SK-N-SH (cell line): ENCODE measurements at regions not wholly inside any gene's neighbourhood (a gene's known extent, or its start where the extent isn't known, plus 50 kb on each side); places are given as distances from the start of the nearest gene placed in this dataset.

ENCODE experiments used
- CTCF ChIA-PET: fragments of 300-600, 350-600 bp; formaldehyde crosslinking; extraction: SDS; loops from one replicate; lab custom pipeline; 2021; lab: Yijun Ruan, JAX
- POLR2A ChIA-PET: fragments of 350-600 bp; sonication (Branson Sonifier 250); formaldehyde crosslinking; extraction: SDS; loops from one replicate; lab custom pipeline; 2020; ENCODE audit warnings: antibody characterized with exemption, inconsistent platforms; lab: Yijun Ruan, JAX
- DNase-seq: peaks from one replicate; pipeline ENCODE4 v3.0.0; 2012
- H2AFZ ChIP-seq: fragments of 200-600 bp; sonication (generic); 2 replicates; pipeline ENCODE4 v1.8.1; 2016; ENCODE audit warnings: antibody characterized with exemption, mild to moderate bottlenecking, low read depth
- H3F3A ChIP-seq: fragments of 200-600 bp; sonication (generic); replicated peaks from 2 replicates; pipeline ENCODE3; 2016; ENCODE audit warnings: antibody characterized with exemption, mild to moderate bottlenecking; ENCODE audit not compliant: insufficient read depth
- H3K27ac ChIP-seq, 2 experiments: fragments of 200-500 bp in 1 of 2; fragments of 200-600 bp in 1 of 2; sonication (Bioruptor generic) in 1 of 2; sonication (generic), shearing (Covaris generic) in 1 of 2; 2 replicates each; pipeline versions ENCODE4 v1.5.1 to v1.6.1; 2014 to 2016; ENCODE audit warnings: low read depth in 2 of 2, inconsistent platforms in 1 of 2, low read length in 1 of 2, mild to moderate bottlenecking in 1 of 2, mixed read lengths in 1 of 2
- H3K27me3 ChIP-seq: fragments of 200-600 bp; sonication (generic), shearing (Covaris generic); 2 replicates; pipeline ENCODE4 v1.6.1; 2016; ENCODE audit warnings: mixed run types; ENCODE audit not compliant: insufficient read depth
- H3K36me3 ChIP-seq, 2 experiments: fragments of 200-500 bp in 1 of 2; fragments of 200-600 bp in 1 of 2; sonication (Bioruptor generic) in 1 of 2; sonication (generic) in 1 of 2; replicated peaks in 1 of 2; 2 replicates each; pipeline versions ENCODE3 to v1.5.1; 2014 to 2016; ENCODE audit warnings: low read length in 1 of 2, mild to moderate bottlenecking in 1 of 2; ENCODE audit not compliant: insufficient read depth in 2 of 2, control insufficient read depth in 1 of 2
- H3K4me1 ChIP-seq, 2 experiments: fragments of 200-500 bp in 1 of 2; fragments of 200-600 bp in 1 of 2; sonication (Bioruptor generic) in 1 of 2; sonication (generic), shearing (Covaris generic) in 1 of 2; 2 replicates each; pipeline versions ENCODE4 v1.5.1 to v1.6.1; 2014 to 2016; ENCODE audit warnings: low read depth in 1 of 2, low read length in 1 of 2, mixed run types in 1 of 2; ENCODE audit not compliant: insufficient read depth in 2 of 2, control insufficient read depth in 1 of 2
- H3K4me2 ChIP-seq: fragments of 200-600 bp; sonication (generic), shearing (Covaris generic); 2 replicates; pipeline ENCODE4 v1.6.1; 2017; ENCODE audit warnings: mixed run types
- H3K4me3 ChIP-seq, 2 experiments: fragments of 200-500 bp in 1 of 2; fragments of 200-600 bp in 1 of 2; sonication (Bioruptor generic) in 1 of 2; sonication (generic), shearing (Covaris generic) in 1 of 2; 2 replicates each; pipeline versions ENCODE4 v1.5.1 to v1.8.1; 2014 to 2016; ENCODE audit warnings: low read depth in 2 of 2, inconsistent platforms in 1 of 2, low read length in 1 of 2, mild to moderate bottlenecking in 1 of 2, mixed read lengths in 1 of 2, moderate library complexity in 1 of 2
- H3K79me2 ChIP-seq: fragments of 200-600 bp; sonication (generic); 2 replicates; pipeline ENCODE4 v1.8.1; 2017; ENCODE audit warnings: mild to moderate bottlenecking; ENCODE audit not compliant: insufficient read depth
- H3K9ac ChIP-seq: fragments of 200-600 bp; sonication (generic); 2 replicates; pipeline ENCODE4 v1.6.1; 2017; ENCODE audit warnings: mixed run types
- H3K9me2 ChIP-seq: fragments of 200-600 bp; sonication (generic); 2 replicates; pipeline ENCODE4 v1.6.1; 2017; ENCODE audit warnings: mixed run types
- H3K9me3 ChIP-seq: fragments of 200-600 bp; sonication (generic); 2 replicates; pipeline ENCODE4 v1.6.1; 2017; ENCODE audit warnings: mixed run types, mild to moderate bottlenecking, moderate library complexity
- H4K20me1 ChIP-seq: fragments of 200-600 bp; sonication (generic); 2 replicates; pipeline ENCODE4 v1.6.1; 2017; ENCODE audit warnings: mild to moderate bottlenecking, mixed run types; ENCODE audit not compliant: insufficient read depth
- CHD2 ChIP-seq: fragments of 150-350 bp; IDR thresholded peaks from 2 replicates; pipeline ENCODE4 v1.6.1; 2018; ENCODE audit warnings: low read length; ENCODE audit not compliant: partially characterized antibody
- EP300 ChIP-seq, 2 experiments: IDR thresholded peaks; 2 replicates each; pipeline versions ENCODE4 v1.4.0 to v1.6.1; 2012; ENCODE audit warnings: borderline replicate concordance in 1 of 2, low read depth in 1 of 2, low read length in 1 of 2
- EZH2phosphoT487 ChIP-seq: fragments of 200-600 bp; sonication (generic); IDR thresholded peaks from 2 replicates; pipeline ENCODE4 v1.6.1; 2017; ENCODE audit warnings: low read depth, mixed run types, mild to moderate bottlenecking, antibody characterized with exemption, moderate library complexity, borderline replicate concordance
- FOXM1 ChIP-seq: IDR thresholded peaks from 2 replicates; pipeline ENCODE4 v1.4.0; 2012; ENCODE audit warnings: low read depth, mild to moderate bottlenecking
- GABPA ChIP-seq: IDR thresholded peaks from 2 replicates; pipeline ENCODE4 v1.4.0; 2012; ENCODE audit warnings: low read depth, mild to moderate bottlenecking
- GATA2 ChIP-seq: sonication (generic); formaldehyde crosslinking; IDR thresholded peaks from 2 replicates; pipeline ENCODE4 v1.5.0; 2020; ENCODE audit warnings: mild to moderate bottlenecking, missing genetic modification reagents
- IRF3 ChIP-seq: fragments of 150-350 bp; IDR thresholded peaks from 2 replicates; pipeline ENCODE4 v1.6.1; 2016; ENCODE audit warnings: mild to moderate bottlenecking, low read depth, low read length
- MEF2A ChIP-seq: IDR thresholded peaks from 2 replicates; pipeline ENCODE4 v1.4.0; 2012; ENCODE audit warnings: low read depth, borderline replicate concordance
- MXI1 ChIP-seq: IDR thresholded peaks from 2 replicates; pipeline ENCODE4 v1.6.1; 2012; ENCODE audit warnings: mild to moderate bottlenecking, low read depth, low read length, improper control_type of control experiment
- RAD21 ChIP-seq: IDR thresholded peaks from 2 replicates; pipeline ENCODE4 v1.6.1; 2012; ENCODE audit warnings: mild to moderate bottlenecking, low read length
- RCOR1 ChIP-seq: fragments of 150-350 bp; IDR thresholded peaks from 2 replicates; pipeline ENCODE4 v1.6.1; 2017; ENCODE audit warnings: antibody characterized with exemption, low read length
- REST ChIP-seq: IDR thresholded peaks from 2 replicates; pipeline ENCODE4 v1.6.1; 2012; ENCODE audit warnings: mild to moderate bottlenecking, low read depth, low read length, moderate library complexity
- RXRA ChIP-seq: IDR thresholded peaks from 2 replicates; pipeline ENCODE4 v1.4.0; 2012; ENCODE audit warnings: low read depth, mild to moderate bottlenecking, borderline replicate concordance
- SMC3 ChIP-seq: IDR thresholded peaks from 2 replicates; pipeline ENCODE4 v1.6.1; 2012; ENCODE audit warnings: low read depth, low read length, improper control_type of control experiment
- TAF1 ChIP-seq: IDR thresholded peaks from 2 replicates; pipeline ENCODE4 v1.6.1; 2012; ENCODE audit warnings: low read depth, mild to moderate bottlenecking, low read length, moderate library complexity, borderline replicate concordance
- TCF12 ChIP-seq: IDR thresholded peaks from 2 replicates; pipeline ENCODE4 v1.4.0; 2012
- USF2 ChIP-seq: fragments of 150-350 bp; IDR thresholded peaks from 2 replicates; pipeline ENCODE4 v1.6.1; 2017; ENCODE audit warnings: antibody characterized with exemption, low read length, low read depth, borderline replicate concordance
- YY1 ChIP-seq: IDR thresholded peaks from 2 replicates; pipeline ENCODE4 v1.4.0; 2012; ENCODE audit warnings: low read depth, mild to moderate bottlenecking
- WGBS: methylation state at CpG from one replicate; pipeline ENCODE4 v1.1.6; 2017; ENCODE audit warnings: low lambda C conversion rate; 5-methylcytosine and 5-hydroxymethylcytosine counted together

GRCh38 chr10:90143937-90144336 lies 442.5 kb downstream of the KIF20B start:
- TF ChIP-seq CHD2 = no peak
- TF ChIP-seq FOXM1 = no peak
- TF ChIP-seq TAF1 = no peak
- no peak for TF ChIP-seq RCOR1
- no peak for TF ChIP-seq GATA2 (CRISPR knock-in tag)
- TF ChIP-seq MXI1 = no peak
- no peak for TF ChIP-seq GABPA
- no peak for TF ChIP-seq YY1
- no peak for TF ChIP-seq USF2
- TF ChIP-seq SMC3 = no peak
- CTCF ChIA-PET = no interaction called here
- H3K4me1 ChIP-seq = no peaks in the 10 kb centered on the region
- H3K27me3 ChIP-seq = no peaks in the 10 kb centered on the region; the same call in 1 of the 2 replicates
- H3K9me2 ChIP-seq = no peaks in the 10 kb centered on the region
- POLR2A ChIA-PET = interaction anchor here (0.6 kb wide), 1 partner anchor 15 kb away, joined by 3 read pairs; no protein-coding TSS in a partner anchor
- H4K20me1 ChIP-seq = no peaks in the 10 kb centered on the region
- 6% methylated on average over 1 of the region's 1 CpG for WGBS
- DNase-seq = no peak
- no peak overlapping the region for H3K9ac ChIP-seq
- no peak overlapping the region for H3K27ac ChIP-seq
- H3K4me2 ChIP-seq = no peak overlapping the region
- no peaks in the 10 kb centered on the region for H3K36me3 ChIP-seq
- no peaks in the 10 kb centered on the region for H3F3A ChIP-seq
- H3K4me3 ChIP-seq = no peak overlapping the region
- H3K79me2 ChIP-seq = no peaks in the 10 kb centered on the region
- no peaks in the 10 kb centered on the region for H3K9me3 ChIP-seq
- no peak overlapping the region for H2AFZ ChIP-seq

GRCh38 chr10:90148116-90148855 lies 446.9 kb downstream of the KIF20B start:
- H3K27me3 ChIP-seq = no peaks in the 10 kb centered on the region; the same call in 1 of the 2 replicates
- DNase-seq = peak; percentile 2
- CTCF ChIA-PET = interaction anchor here (0.7 to 1.2 kb wide), 5 partner anchors 11 to 717 kb away, joined by 3 to 6 read pairs (median 4); no protein-coding TSS in a partner anchor
- 4% methylated on average over 6 of the region's 6 CpGs for WGBS
- no peaks in the 10 kb centered on the region for H3F3A ChIP-seq
- H3K4me1 ChIP-seq = no peaks in the 10 kb centered on the region
- H3K9me2 ChIP-seq = no peaks in the 10 kb centered on the region
- H3K27ac ChIP-seq = no peak overlapping the region
- no peaks in the 10 kb centered on the region for H3K36me3 ChIP-seq
- no peaks in the 10 kb centered on the region for H3K79me2 ChIP-seq
- H2AFZ ChIP-seq = no peak overlapping the region
- H3K9ac ChIP-seq = no peak overlapping the region
- POLR2A ChIA-PET = no interaction called here
- no peaks in the 10 kb centered on the region for H3K9me3 ChIP-seq
- H3K4me2 ChIP-seq = no peak overlapping the region
- H4K20me1 ChIP-seq = no peaks in the 10 kb centered on the region
- no peak overlapping the region; a peak in 1 of 4 replicates for H3K4me3 ChIP-seq
- TF ChIP-seq RCOR1 = no peak
- TF ChIP-seq SMC3 = peak; percentile 43; the same call in 1 of the 2 replicates
- no peak for TF ChIP-seq RXRA
- TF ChIP-seq EZH2phosphoT487 = no peak
- no peak for TF ChIP-seq REST
- no peak for TF ChIP-seq TCF12
- peak; percentile 57 for TF ChIP-seq RAD21
- TF ChIP-seq MEF2A = no peak
- no peak for TF ChIP-seq EP300 (IDR thresholded peaks at IDR 0.05; ENCODE audit: borderline replicate concordance in 1 of 2, low read depth in 1 of 2, low read length in 1 of 2)
- TF ChIP-seq USF2 = no peak
- no peak for TF ChIP-seq IRF3
